HG03558 (cell line): ENCODE measurements at regions not wholly inside any gene's neighbourhood (a gene's known extent, or its start where the extent isn't known, plus 50 kb on each side); places are given as distances from the start of the nearest gene placed in this dataset.

Experiments
- ATAC-seq: cut with Tn5 transposase; IDR thresholded peaks from one replicate; pipeline ENCODE4 v1.9.1; 2021; ENCODE audit warnings: moderate number of reproducible peaks; ENCODE audit not compliant: unreplicated experiment; ENCODE audit errors: extremely low read depth

GRCh38 chr3:193869221-193870201 lies 266.4 kb upstream of the HES1 start:
- no peak for ATAC-seq

DNA sequence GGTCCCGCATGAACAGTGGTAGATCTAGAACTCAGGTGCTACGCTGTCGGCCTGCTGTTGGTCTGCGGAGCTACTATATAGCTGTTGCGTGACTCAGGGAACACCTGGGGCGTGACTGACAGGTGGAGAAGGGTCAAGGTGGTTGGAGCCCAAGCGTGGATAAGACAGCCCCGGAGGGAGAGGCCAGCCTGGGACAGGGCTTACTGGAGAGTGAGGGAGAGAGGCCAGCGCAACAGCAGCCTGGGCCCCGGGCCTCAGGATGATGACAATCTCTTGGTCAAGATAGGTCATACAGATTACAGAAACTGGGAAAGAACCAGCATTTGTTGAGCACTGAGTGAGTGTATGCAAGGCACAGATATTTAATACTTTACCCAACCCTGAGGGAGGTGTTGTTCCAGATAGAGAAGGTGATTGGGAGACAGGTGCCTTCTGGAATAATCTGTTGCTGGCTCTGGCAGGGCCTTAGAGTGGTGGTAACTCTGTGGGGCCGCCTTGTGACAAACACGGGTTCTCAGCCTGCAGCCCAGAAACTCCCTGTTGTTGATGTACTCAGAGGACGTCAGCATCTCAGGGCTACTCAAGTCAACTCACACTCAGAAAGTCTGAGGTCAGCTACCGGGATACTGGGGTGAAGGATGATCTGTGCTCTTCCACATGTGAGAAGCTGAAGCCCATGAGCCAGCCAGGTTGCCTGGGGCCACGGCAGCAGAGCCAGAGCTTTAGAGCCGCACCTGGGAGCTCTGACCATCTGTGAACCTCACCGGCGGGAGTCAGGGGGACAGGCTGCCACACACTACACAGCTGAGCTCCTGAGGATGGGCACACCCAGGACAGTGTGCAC lies 265.4 kb upstream of the HES1 start:
- ATAC-seq, result no peak

GRCh38 chr3:193871220-193871485 lies 264.8 kb upstream of the HES1 start:
- no peak for ATAC-seq

GRCh38 chr3:193872265-193872753 lies 263.6 kb upstream of the HES1 start:
- peak; percentile 65 for ATAC-seq

- no peak for ATAC-seq
Observed at GRCh38 chr3:193873426-193874201, 262.3 kb upstream of the HES1 start.

DNA sequence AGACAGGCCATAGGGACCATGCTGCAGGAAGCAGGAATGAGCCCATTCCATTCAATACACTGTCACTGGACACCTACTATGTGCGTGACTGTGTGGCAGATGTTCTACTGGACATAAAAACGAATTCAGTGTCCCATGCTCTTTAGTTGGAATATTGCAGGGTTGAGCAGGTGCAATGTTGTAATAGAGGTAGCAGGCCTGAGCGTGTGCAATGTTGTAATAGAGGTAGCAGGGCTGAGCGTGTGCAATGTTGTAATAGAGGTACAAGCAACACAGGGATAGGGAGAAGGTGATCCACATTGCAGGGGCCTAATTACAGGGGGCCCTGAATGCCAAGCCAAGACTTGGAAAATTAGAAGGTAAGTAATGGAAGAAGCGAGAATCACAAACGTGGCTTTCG lies 261.4 kb upstream of the HES1 start:
- no peak for ATAC-seq

DNA sequence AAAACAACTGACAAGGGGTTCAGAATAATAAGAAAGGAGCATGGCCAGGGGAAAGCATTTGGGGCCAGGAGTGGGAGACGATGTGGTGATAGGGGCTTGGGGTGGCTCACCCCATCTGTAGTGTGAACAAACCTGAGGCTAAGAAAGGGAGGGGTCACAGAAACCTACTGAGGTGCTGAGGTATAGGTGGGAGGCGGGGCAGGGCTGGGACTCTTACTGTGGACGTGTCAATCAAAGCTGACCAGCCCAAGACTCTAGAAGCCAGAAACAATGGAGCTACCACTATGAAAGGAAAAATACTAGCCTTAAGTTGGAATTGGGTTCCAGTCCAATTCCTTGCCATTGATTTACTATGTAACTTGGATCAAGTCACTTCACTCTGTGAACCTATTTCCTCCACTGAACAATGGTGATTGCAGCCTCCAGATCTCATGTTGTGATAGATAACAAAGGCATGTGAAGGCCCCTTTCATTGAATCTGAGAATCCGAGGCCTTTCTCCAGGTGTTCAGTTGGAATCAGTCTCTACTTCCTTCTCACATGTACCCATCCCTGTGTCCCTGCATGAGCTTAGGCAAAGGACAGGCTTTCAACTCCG lies 260.9 kb upstream of the HES1 start:
- no peak for ATAC-seq

DNA sequence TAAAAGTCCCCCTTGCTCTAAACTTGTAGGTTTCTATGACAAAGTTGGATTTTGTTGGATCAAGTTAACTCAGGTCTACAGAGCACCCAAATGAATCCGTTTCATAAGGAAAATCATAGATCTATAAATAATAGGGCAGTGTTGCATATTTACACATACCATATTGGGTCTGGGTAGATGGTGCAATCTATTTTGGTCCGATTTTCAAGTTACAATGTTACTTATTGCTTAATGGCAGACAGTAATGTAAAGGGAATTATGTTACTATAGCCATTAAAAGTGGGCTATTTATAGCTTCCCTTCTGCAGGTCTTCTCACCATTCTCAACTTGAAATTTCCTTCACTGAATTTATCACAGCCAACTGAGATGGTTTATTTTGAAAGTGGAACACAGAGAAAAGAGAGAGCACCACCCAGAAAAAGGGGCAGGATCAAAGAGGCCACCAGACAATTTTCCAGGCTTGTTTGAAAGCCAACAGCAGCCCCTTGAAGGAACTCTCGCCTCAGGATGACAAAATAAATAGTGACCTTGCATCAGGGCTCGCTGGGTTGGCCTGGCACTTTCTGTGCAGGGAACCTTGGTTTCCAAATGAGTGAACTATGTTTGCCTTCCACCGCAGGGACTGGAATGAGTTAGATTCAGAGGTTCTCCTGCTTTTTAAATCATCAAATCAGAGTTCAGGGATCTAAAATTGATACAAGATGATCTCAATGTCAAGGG lies 260.2 kb upstream of the HES1 start:
- no peak for ATAC-seq

DNA sequence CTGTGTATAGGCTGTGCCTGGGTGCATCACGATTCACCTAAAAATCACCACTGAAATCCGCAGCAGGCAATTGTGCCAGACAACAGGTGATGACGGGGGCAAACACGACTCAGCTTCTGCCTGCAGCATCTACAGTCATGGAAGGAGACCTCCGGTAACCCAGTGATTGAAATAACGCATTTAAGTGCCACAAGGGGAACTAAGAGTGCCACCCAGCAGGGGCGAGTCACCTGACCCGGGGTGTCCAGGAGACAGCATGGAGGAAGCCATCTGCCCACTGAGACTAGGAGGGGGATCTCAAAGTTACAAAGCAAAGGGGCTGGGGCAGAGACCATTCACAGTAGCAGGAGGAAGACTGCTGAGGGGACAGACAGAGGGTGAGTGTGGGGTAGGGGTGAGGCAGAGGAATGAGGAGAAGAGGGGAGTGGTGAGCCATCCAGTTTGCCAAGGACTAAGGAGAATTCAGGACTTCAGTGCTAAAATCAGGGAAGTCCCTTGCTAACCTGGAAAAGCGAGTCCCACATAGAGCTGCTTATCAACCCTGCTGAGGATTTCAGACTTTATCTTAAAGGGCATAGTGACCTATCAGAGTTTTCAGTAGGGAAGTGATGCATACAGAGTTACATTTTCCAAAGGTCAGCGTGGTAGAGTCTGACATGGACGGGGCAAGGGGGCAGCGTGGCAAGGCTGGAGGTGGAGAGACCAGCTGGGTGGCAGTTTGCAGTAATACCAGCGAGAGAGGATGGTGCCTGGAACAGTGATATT lies 256.7 kb upstream of the HES1 start:
- no peak for ATAC-seq

GRCh38 chr3:193879864-193880242 lies 256.1 kb upstream of the HES1 start:
- no peak for ATAC-seq

- ATAC-seq, result no peak
Observed at GRCh38 chr3:193882091-193882490, 253.9 kb upstream of the HES1 start.

DNA sequence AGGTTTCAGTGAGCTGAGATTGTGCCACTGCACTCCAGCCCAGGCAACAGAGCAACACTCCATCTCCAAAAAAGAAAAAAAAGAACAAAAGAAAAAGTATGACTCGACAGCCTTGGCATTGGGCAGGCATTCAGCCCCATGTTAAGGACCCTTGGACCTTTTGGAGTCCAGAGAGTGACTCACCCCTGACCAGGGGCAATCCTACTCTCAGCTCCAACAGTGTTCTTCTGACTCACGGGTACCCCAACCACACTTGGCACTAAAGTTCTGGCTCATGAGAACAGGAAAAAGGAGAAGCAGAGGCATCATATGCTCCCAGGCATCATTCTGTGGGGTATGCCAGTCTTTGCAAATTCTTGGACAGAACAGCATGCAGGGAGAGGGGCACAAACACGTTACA lies 252.4 kb upstream of the HES1 start:
- no peak for ATAC-seq

DNA sequence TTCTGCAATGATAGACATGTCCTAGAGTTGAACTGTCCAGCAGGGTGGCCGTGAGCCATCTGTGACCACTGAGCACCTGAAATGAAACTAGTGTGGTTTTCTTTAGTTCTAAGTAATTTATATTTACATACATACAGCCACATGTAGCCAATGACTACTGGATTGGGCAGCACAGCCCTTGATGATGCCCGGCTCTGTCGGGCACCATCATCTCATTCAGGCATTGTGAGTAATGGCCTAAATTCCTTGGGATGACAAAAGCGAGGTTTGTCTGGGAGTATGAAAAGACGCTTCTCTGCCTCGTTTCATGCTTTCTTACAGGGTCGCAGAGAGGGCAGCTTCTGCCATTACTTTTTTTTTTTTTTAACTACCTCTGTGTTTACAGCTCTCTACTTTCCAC lies 251.9 kb upstream of the HES1 start:
- ATAC-seq, result no peak

GRCh38 chr3:193884652-193885051 lies 251.3 kb upstream of the HES1 start:
- no peak for ATAC-seq

DNA sequence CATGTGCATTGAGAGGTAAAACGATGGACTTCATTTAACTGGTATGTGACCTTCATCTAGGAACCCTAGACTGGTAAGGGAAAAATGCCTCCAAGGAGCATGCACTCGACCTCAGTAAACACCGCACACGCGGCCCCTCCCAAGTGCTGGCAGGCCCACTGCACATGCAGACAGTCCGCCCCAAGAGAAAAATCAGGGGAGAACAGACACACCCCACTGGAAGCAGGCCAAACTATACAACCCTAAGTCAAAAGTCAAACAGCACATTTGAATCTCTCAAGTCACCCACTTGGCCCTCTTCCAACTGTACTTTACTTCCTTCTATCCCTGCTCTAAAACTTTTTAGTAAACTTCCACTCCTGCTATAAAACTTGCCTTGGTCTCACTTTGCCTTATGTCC lies 250.1 kb upstream of the HES1 start:
- ATAC-seq, result no peak

DNA sequence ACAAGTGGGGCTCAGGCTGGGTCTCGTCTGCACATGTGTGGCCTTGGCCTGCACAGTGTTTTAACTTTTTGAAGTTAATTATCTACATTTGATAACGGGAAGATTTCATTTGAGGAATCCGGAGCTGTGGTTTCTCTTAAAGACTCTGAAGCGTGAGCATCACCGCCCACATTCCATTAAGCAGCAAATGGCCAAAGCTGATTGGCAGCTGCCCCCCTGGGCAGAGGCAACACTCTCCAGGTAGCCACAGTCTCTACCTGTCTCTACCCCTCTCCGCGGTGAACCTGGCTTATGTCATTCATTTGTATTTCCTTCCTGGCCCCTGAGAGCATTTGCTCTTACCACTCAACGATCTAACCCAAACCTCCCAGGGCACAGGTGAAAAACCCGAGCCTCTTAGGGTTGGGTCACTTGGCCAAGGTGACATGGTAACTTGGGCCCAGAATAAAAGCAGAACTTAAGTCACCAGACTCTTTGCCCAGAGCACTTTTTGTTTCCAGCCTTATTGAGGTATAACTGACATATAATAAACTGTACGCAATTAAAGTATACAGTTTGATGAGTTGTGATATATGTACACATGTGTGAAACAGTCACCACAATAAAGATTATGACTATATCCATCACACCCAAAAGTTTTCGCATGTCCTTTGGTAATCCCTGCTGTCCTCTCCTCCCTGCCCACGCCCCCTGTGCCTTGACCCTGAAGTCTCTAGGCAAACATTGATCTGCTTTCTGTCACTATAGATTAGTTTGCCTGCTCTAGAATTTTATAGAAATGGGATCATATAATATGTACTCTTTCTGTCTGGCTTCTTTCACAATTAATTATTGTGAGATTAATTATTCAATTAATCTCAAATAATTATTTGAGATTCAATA lies 245.7 kb upstream of the HES1 start:
- ATAC-seq, result no peak

GRCh38 chr3:193894121-193894863 lies 241.7 kb upstream of the HES1 start:
- ATAC-seq, result no peak
